Trophoblast cell (in vitro differentiated cells and primary cell): ENCODE measurements at regions not wholly inside any gene's neighbourhood (a gene's known extent, or its start where the extent isn't known, plus 50 kb on each side); places are given as distances from the start of the nearest gene placed in this dataset.
"Not testable (repeated sequence)": the region's sequence is repeated elsewhere in the genome, so short reads cannot be mapped to it uniquely, and the experiment has no call there.

Experiments
- DNase-seq, 2 donors: peaks; one replicate each; pipeline ENCODE4 v3.0.0-alpha.2; 2016
- H2AFZ ChIP-seq: 2 replicates; pipeline ENCODE4 v1.6.1; 2013; ENCODE audit warnings: low read length, moderate library complexity, mild to moderate bottlenecking; ENCODE audit not compliant: insufficient read depth, poor library complexity
- H2AK5ac ChIP-seq: 2 replicates; pipeline ENCODE4 v1.6.1; 2013; ENCODE audit warnings: mild to moderate bottlenecking, low read length
- H2BK120ac ChIP-seq: 2 replicates; pipeline ENCODE4 v1.6.1; 2013; ENCODE audit warnings: low read length, mild to moderate bottlenecking, moderate library complexity; ENCODE audit not compliant: insufficient read depth, poor library complexity
- H2BK12ac ChIP-seq: 2 replicates; pipeline ENCODE4 v1.6.1; 2013; ENCODE audit warnings: mild to moderate bottlenecking, low read length, moderate library complexity
- H2BK5ac ChIP-seq: 2 replicates; pipeline ENCODE4 v1.6.1; 2013; ENCODE audit warnings: low read length, low read depth, moderate library complexity, mild to moderate bottlenecking; ENCODE audit not compliant: poor library complexity
- H3K14ac ChIP-seq: 2 replicates; pipeline ENCODE4 v1.6.1; 2013; ENCODE audit warnings: mild to moderate bottlenecking, low read length
- H3K18ac ChIP-seq: 2 replicates; pipeline ENCODE4 v1.6.1; 2013; ENCODE audit warnings: mild to moderate bottlenecking, low read length
- H3K23ac ChIP-seq: 2 replicates; pipeline ENCODE4 v1.6.1; 2013; ENCODE audit warnings: low read length
- H3K27ac ChIP-seq: 2 replicates; pipeline ENCODE4 v1.5.1; 2013; ENCODE audit warnings: low read depth, mild to moderate bottlenecking, inconsistent platforms, low read length, moderate library complexity
- H3K27me3 ChIP-seq: 2 replicates; pipeline ENCODE4 v1.6.1; 2013; ENCODE audit warnings: inconsistent platforms, mild to moderate bottlenecking, low read length, moderate library complexity; ENCODE audit not compliant: insufficient read depth
- H3K36me3 ChIP-seq, 2 experiments: 1 replicate in 1 of 2; 2 replicates in 1 of 2; pipeline ENCODE4 v1.6.1; 2013; ENCODE audit warnings: low read length in 2 of 2, mild to moderate bottlenecking in 2 of 2, moderate library complexity in 1 of 2; ENCODE audit not compliant: insufficient read depth in 2 of 2, control insufficient read depth in 1 of 2
- H3K4ac ChIP-seq: 2 replicates; pipeline ENCODE4 v1.6.1; 2013; ENCODE audit warnings: low read depth, mild to moderate bottlenecking, low read length, moderate library complexity
- H3K4me1 ChIP-seq, 2 experiments: 1 replicate in 1 of 2; 2 replicates in 1 of 2; pipeline ENCODE4 v1.6.1; 2013; ENCODE audit warnings: low read length in 2 of 2, mild to moderate bottlenecking in 2 of 2, moderate library complexity in 1 of 2; ENCODE audit not compliant: insufficient read depth in 2 of 2, control insufficient read depth in 1 of 2
- H3K4me2 ChIP-seq: 2 replicates; pipeline ENCODE4 v1.6.1; 2013; ENCODE audit warnings: inconsistent platforms, mild to moderate bottlenecking, low read length, moderate library complexity
- H3K4me3 ChIP-seq: 2 replicates; pipeline ENCODE4 v1.5.1; 2013; ENCODE audit warnings: mild to moderate bottlenecking, low read depth, low read length, inconsistent platforms
- H3K79me1 ChIP-seq: one replicate; pipeline ENCODE4 v1.6.1; 2013; ENCODE audit warnings: low read length
- H3K79me2 ChIP-seq: 2 replicates; pipeline ENCODE4 v1.6.1; 2013; ENCODE audit warnings: low read length, mild to moderate bottlenecking; ENCODE audit not compliant: control insufficient read depth, insufficient read depth, poor library complexity
- H3K9ac ChIP-seq: 2 replicates; pipeline ENCODE4 v1.6.1; 2013; ENCODE audit warnings: mild to moderate bottlenecking, low read length
- H3K9me3 ChIP-seq: 2 replicates; pipeline ENCODE4 v1.6.1; 2013; ENCODE audit warnings: low read depth, mild to moderate bottlenecking, control low read depth, inconsistent platforms, low read length; ENCODE audit not compliant: insufficient read depth
- H4K12ac ChIP-seq: 2 replicates; pipeline ENCODE4 v1.6.1; 2013; ENCODE audit warnings: low read depth, mild to moderate bottlenecking, low read length, moderate library complexity
- H4K8ac ChIP-seq: 2 replicates; pipeline ENCODE4 v1.6.1; 2013; ENCODE audit warnings: low read depth, mild to moderate bottlenecking, low read length, moderate library complexity
- H4K91ac ChIP-seq: one replicate; pipeline ENCODE4 v1.6.1; 2013; ENCODE audit warnings: low read depth, mild to moderate bottlenecking, low read length, moderate library complexity
- WGBS: extraction: QIAGEN DNeasy Blood & Tissue Kit; methylation state at CpG from one replicate; pipeline ENCODE4 v1.1.7; 2013; ENCODE audit warnings: missing lambda C conversion rate; ENCODE audit not compliant: insufficient read length, insufficient coverage; ENCODE audit errors: extremely low coverage; 5-methylcytosine and 5-hydroxymethylcytosine counted together

DNA sequence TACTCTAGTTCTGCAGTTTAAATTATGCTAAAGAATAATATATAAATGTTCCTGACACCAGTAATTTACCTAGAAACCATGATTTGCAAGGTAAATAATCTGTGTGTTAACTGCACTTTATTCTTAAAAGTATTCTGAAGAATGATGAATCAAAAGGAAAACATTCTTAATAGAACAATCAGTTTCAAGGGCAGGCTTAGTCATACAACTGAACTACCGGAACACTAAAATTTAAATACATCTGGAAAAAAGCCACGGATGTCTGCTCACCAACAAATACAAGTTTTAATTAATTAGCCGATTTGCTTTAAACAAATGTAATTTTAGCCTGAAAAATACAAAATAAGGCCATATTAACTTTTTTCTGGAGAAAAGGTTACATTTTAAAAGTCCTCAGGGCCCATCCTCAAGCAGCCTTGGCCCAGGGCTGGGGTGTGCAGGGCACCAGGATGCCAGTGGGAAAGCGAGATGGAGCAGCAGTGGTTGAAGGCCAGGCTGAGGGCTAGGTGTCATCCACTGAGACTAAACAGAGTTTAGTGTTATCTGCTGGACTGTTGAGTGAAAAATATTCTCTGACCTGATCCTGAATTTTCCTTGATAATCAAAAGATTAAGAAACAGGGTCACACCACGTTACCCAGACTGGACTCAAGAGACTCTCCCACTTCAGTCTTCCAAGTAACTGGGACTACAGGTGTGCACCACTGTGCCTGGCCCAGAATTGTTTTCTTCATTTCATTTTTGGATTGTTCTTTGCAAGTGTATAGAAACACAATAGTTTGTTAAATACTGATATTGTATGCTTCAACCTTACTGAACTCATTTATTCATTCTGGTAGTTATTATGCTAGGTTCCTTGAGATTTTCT, 88.2 kb upstream of the DST start:
- no peaks in the 10 kb centered on the region for H3K27me3 ChIP-seq
- no CpG with 5 or more reads among the region's 5 CpGs for WGBS
- no peak overlapping the region for H3K18ac ChIP-seq

DNA sequence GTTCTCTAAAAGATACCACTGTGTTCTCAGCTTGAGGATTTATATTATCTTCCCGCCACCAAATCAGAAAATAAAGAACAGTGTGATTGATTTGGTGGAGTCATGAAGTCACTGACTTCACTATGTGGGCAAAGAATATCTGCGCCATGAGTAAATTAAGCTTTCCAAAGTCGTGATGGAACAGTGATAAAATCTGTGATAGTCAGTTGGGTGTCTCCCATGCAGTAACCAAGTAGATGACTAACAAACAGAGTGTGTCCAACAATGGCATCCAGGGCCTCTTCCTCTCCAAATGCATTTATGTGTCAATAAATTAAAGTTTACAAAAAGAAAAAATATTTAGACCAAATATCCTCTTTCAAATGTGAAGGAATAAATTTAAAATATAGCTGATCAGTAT, 87.0 kb upstream of the DST start:
- H3K79me2 ChIP-seq, result no peaks in the 10 kb centered on the region
- no peak overlapping the region for H3K4me2 ChIP-seq
- H2BK12ac ChIP-seq, result no peak overlapping the region
- DNase-seq, result peak; percentile 3 to 60
- H3K27ac ChIP-seq, result no peak overlapping the region
- H2AFZ ChIP-seq, result no peak overlapping the region
- no peak overlapping the region for H3K18ac ChIP-seq
- no peaks in the 10 kb centered on the region for H3K27me3 ChIP-seq
- peaks cover 1% of the 10 kb centered on the region for H3K79me1 ChIP-seq
- no peaks in the 10 kb centered on the region for H3K9me3 ChIP-seq
- no peak overlapping the region for H2BK120ac ChIP-seq
- WGBS, result no CpG with 5 or more reads among the region's 3 CpGs
- H3K4ac ChIP-seq, result no peak overlapping the region
- no peak overlapping the region for H2AK5ac ChIP-seq
- H4K8ac ChIP-seq, result no peak overlapping the region
- no peak overlapping the region for H4K12ac ChIP-seq
- no peak overlapping the region for H3K4me3 ChIP-seq
- H3K23ac ChIP-seq, result no peak overlapping the region
- H4K91ac ChIP-seq, result no peak overlapping the region
- no peak overlapping the region for H3K9ac ChIP-seq
- H3K14ac ChIP-seq, result no peak overlapping the region
- no peaks in the 10 kb centered on the region for H3K36me3 ChIP-seq
- H3K4me1 ChIP-seq, result peaks cover 0 to 9% of the 10 kb centered on the region in 2 experiments
- H2BK5ac ChIP-seq, result no peak overlapping the region

More for the DNA sequence above, 88.2 kb upstream of the DST start:
- Histone ChIP-seq H3K9me3 (no peaks in the 10 kb centered on the region), H3K23ac (no peak overlapping the region), H3K4me3 (no peak overlapping the region), H4K91ac (no peak overlapping the region), H2BK5ac (no peak overlapping the region), H3K14ac (no peak overlapping the region), H4K12ac (no peak overlapping the region), H3K4me2 (no peak overlapping the region), H2AK5ac (no peak overlapping the region), H3K4ac (peak overlapping the region; percentile 21), H2BK12ac (no peak overlapping the region), H2BK120ac (no peak overlapping the region), H3K27ac (no peak overlapping the region), H3K79me2 (no peaks in the 10 kb centered on the region), H3K4me1 (peaks cover 0 to 9% of the 10 kb centered on the region in 2 experiments), H3K79me1 (peaks cover 1% of the 10 kb centered on the region), H2AFZ (no peak overlapping the region), H4K8ac (no peak overlapping the region), H3K36me3 (no peaks in the 10 kb centered on the region), H3K9ac (no peak overlapping the region)
- no peak for DNase-seq

DNA sequence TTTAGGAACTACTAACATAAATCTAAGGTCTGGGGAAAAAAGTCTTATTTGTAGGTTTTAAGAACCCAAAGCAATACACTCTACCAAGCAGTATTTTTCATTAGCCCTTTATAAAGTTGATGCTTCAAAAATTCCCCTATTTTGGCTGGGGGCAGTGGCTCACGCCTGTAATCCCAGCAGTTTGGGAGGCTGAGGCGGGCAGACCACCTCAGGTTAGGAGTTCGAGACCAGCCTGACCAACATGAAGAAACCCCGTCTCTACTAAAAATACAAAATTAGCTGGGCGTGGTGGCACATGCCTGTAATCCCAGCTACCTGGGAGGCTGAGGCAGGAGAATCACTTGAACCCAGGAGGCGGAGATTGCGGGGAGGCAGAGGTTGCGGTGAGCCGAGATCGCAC, 86.5 kb upstream of the DST start:
- H2AK5ac ChIP-seq, H3K79me2 ChIP-seq, H3K4me1 ChIP-seq, H3K27me3 ChIP-seq, DNase-seq, H4K8ac ChIP-seq, H2BK12ac ChIP-seq, H3K4ac ChIP-seq, H3K18ac ChIP-seq, H2BK120ac ChIP-seq, H4K12ac ChIP-seq, H3K4me3 ChIP-seq, H3K27ac ChIP-seq, H3K14ac ChIP-seq, H3K23ac ChIP-seq, H4K91ac ChIP-seq, H3K9me3 ChIP-seq, H2AFZ ChIP-seq, H3K79me1 ChIP-seq, H2BK5ac ChIP-seq, H3K36me3 ChIP-seq, H3K9ac ChIP-seq, H3K4me2 ChIP-seq: not testable (repeated sequence)
- WGBS, result no CpG with 5 or more reads among the region's 10 CpGs

DNA sequence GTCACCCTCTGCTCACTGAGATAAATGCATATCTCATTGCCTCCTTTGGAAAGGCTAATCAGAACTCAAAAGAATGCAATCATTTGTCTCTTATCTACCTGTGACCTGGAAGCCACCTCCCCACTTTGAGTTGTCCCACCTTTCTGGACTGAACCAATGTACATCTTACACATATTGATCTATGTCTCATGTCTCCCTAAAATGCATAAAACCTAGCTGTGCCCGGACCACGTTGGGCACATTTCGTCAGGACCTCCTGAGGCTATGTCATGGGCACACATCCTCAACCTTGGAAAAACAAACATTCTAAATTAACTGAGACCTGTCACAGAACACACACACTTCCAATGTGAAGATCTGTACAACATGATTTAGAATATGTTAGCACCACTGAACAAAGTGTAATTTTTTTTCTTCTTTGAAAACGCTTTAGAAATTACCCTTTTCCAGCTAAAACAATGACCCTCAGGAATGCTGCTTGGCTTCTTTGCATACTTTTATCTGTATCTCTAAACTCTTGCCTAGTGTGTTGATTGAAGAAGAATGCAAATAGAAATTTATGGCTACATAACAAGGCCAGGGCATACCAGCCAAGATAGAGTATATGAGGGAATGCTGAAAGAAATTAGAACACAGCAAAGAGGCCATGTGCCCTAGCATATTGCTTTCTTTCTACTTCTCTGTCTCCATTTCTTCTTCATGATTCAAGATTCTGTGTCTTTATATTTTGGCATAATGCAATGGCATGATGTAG, 84.6 kb upstream of the DST start:
- no peak overlapping the region for H2BK5ac ChIP-seq
- no peaks in the 10 kb centered on the region for H3K27me3 ChIP-seq
- H3K4ac ChIP-seq, result no peak overlapping the region
- WGBS, result no CpG with 5 or more reads among the region's 4 CpGs
- H2BK120ac ChIP-seq, result no peak overlapping the region
- no peak overlapping the region for H3K23ac ChIP-seq
- no peak overlapping the region for H2BK12ac ChIP-seq
- DNase-seq, result peak; percentile 55 to 86
- H3K14ac ChIP-seq, result no peak overlapping the region
- H3K4me1 ChIP-seq, result peaks cover 0 to 9% of the 10 kb centered on the region in 2 experiments
- H3K18ac ChIP-seq, result no peak overlapping the region
- no peak overlapping the region for H4K91ac ChIP-seq
- no peak overlapping the region for H4K8ac ChIP-seq
- H3K27ac ChIP-seq, result no peak overlapping the region
- H2AFZ ChIP-seq, result no peak overlapping the region
- no peaks in the 10 kb centered on the region for H3K9me3 ChIP-seq
- peak overlapping the region; percentile 27 for H3K4me2 ChIP-seq
- no peak overlapping the region for H4K12ac ChIP-seq
- H3K36me3 ChIP-seq, result no peaks in the 10 kb centered on the region
- H3K9ac ChIP-seq, result no peak overlapping the region
- H3K4me3 ChIP-seq, result no peak overlapping the region
- peaks cover 1% of the 10 kb centered on the region for H3K79me1 ChIP-seq
- no peak overlapping the region for H2AK5ac ChIP-seq
- no peaks in the 10 kb centered on the region for H3K79me2 ChIP-seq
